B cell (primary cell): ENCODE measurements at regions not wholly inside any gene's neighbourhood (a gene's known extent, or its start where the extent isn't known, plus 50 kb on each side); places are given as distances from the start of the nearest gene placed in this dataset.

ENCODE experiments used
- EZH2 ChIP-seq: IDR thresholded peaks from 2 replicates; pipeline ENCODE4 v1.6.1; 2012; ENCODE audit warnings: borderline replicate concordance, low read depth, mild to moderate bottlenecking, moderate library complexity, low read length; ENCODE audit not compliant: insufficient read depth, poor library complexity, severe bottlenecking
- TF ChIP-seq, protein P1 (sequence below): fragments of 200-600 bp; IDR thresholded peaks from one replicate; pipeline ENCODE4 v1.8.0; 2022; ENCODE audit warnings: antibody characterized with exemption, mild to moderate bottlenecking

DNA sequence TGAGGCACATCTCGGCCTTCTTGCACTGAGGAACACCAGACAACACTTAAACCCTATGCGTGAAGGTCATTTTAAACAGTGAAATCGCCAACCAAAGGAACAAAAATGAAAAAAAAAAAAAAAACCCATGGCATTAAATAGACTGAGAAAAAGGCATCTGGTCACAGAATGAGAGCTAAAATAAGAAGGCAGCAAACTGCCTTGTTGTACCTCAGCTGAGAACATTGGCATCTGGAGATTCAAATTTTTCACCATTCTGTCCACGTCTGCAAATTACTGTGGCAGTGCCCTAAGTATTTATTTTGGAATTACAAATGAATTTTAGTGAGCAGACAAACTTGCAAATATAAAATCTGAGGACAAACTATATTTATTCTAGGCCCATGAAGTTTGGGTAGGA lies 82.6 kb upstream of the POU1F1 start:
- TF ChIP-seq, protein P1, sequence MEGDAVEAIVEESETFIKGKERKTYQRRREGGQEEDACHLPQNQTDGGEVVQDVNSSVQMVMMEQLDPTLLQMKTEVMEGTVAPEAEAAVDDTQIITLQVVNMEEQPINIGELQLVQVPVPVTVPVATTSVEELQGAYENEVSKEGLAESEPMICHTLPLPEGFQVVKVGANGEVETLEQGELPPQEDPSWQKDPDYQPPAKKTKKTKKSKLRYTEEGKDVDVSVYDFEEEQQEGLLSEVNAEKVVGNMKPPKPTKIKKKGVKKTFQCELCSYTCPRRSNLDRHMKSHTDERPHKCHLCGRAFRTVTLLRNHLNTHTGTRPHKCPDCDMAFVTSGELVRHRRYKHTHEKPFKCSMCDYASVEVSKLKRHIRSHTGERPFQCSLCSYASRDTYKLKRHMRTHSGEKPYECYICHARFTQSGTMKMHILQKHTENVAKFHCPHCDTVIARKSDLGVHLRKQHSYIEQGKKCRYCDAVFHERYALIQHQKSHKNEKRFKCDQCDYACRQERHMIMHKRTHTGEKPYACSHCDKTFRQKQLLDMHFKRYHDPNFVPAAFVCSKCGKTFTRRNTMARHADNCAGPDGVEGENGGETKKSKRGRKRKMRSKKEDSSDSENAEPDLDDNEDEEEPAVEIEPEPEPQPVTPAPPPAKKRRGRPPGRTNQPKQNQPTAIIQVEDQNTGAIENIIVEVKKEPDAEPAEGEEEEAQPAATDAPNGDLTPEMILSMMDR, result no peak
- no peak for TF ChIP-seq EZH2
